Right lobe of liver (tissue), 4 donors: ENCODE measurements at regions not wholly inside any gene's neighbourhood (a gene's known extent, or its start where the extent isn't known, plus 50 kb on each side); places are given as distances from the start of the nearest gene placed in this dataset.

Experiments
- POLR2A ChIP-seq: fragments of 450-650 bp; IDR thresholded peaks from one replicate; pipeline ENCODE4 v1.6.1; 2017; ENCODE audit warnings: antibody characterized with exemption, mild to moderate bottlenecking
- TF ChIP-seq, protein P1 (sequence below), 4 donors: fragments of 200-600 bp in 3 of 4; fragments of 450-650 bp in 1 of 4; IDR thresholded peaks; one replicate each; pipeline versions ENCODE4 v1.5.1 to v1.8.0; 2016 to 2022; ENCODE audit warnings: antibody characterized with exemption in 4 of 4, mild to moderate bottlenecking in 2 of 4
- donor health status: DM: no; HTN: no; CAD: no.
- donor health status: DM: no; HTN: no; CAD: no.
- donor health status: DM: no; HTN: yes; CAD: no.

DNA sequence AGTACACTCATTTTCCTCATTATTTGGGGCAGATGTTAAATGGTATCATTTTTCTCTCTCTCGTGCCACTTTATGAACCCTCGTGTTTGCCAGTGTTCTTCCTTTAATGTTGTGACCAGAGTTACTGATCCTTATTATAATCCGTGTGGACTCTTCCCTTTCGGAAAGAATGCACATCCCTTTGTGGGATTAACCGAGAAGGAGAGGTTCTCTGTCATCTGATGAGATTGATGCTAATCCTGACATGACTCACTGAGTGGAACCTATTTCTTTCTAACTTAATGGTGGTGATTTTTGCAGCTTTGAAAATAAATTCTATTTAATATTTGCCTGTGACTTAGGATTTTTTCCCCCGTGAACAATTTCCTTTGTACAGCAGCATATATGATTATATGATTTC is 300.0 kb upstream of the MAN1A1 start:
- TF ChIP-seq, protein P1, sequence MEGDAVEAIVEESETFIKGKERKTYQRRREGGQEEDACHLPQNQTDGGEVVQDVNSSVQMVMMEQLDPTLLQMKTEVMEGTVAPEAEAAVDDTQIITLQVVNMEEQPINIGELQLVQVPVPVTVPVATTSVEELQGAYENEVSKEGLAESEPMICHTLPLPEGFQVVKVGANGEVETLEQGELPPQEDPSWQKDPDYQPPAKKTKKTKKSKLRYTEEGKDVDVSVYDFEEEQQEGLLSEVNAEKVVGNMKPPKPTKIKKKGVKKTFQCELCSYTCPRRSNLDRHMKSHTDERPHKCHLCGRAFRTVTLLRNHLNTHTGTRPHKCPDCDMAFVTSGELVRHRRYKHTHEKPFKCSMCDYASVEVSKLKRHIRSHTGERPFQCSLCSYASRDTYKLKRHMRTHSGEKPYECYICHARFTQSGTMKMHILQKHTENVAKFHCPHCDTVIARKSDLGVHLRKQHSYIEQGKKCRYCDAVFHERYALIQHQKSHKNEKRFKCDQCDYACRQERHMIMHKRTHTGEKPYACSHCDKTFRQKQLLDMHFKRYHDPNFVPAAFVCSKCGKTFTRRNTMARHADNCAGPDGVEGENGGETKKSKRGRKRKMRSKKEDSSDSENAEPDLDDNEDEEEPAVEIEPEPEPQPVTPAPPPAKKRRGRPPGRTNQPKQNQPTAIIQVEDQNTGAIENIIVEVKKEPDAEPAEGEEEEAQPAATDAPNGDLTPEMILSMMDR (IDR thresholded peaks at IDR 0.05) = no peak
- no peak for TF ChIP-seq POLR2A
